H1 (cell line): ENCODE measurements at regions not wholly inside any gene's neighbourhood (a gene's known extent, or its start where the extent isn't known, plus 50 kb on each side); places are given as distances from the start of the nearest gene placed in this dataset.

Experiments used
- CTCF ChIA-PET: fragments of 300-600 bp; sonication (Branson Sonifier 250); formaldehyde crosslinking; loops from one replicate; lab custom pipeline; 2021; ENCODE audit not compliant: partially characterized antibody; lab: Charles Lee
- POLR2A ChIA-PET: fragments of 300-600 bp; sonication (Branson Sonifier 250); formaldehyde crosslinking; loops from one replicate; lab custom pipeline; 2021; ENCODE audit warnings: inconsistent platforms; ENCODE audit not compliant: partially characterized antibody; lab: Charles Lee
- DNase-seq, 2 experiments: peaks; one replicate each; pipeline versions ENCODE4 v3.0.0 to v3.0.0-alpha.2; 2010 to 2022; ENCODE audit warnings: low spot score in 2 of 2, low read depth in 1 of 2, mixed read lengths in 1 of 2
- FAIRE-seq: peaks from 2 replicates; lab custom pipeline; 2011; peaks lifted over from hg19 to GRCh38; lab: Jason Lieb, UNC
- H2AFZ ChIP-seq: 2 replicates; pipeline ENCODE4 v1.8.1; 2012; ENCODE audit warnings: low read length, inconsistent platforms
- H2AK5ac ChIP-seq: 2 replicates; pipeline ENCODE4 v1.6.1; 2013; ENCODE audit warnings: low read depth, low read length
- H2BK120ac ChIP-seq: replicated peaks from 2 replicates; pipeline ENCODE3; 2013; ENCODE audit warnings: low read depth, low read length, inconsistent platforms
- H2BK12ac ChIP-seq: 2 replicates; pipeline ENCODE4 v1.6.1; 2013; ENCODE audit warnings: low read depth, low read length
- H2BK15ac ChIP-seq: 2 replicates; pipeline ENCODE4 v1.6.1; 2013; ENCODE audit warnings: low read length
- H2BK20ac ChIP-seq: 2 replicates; pipeline ENCODE4 v1.6.1; 2013; ENCODE audit warnings: low read length
- H2BK5ac ChIP-seq: 2 replicates; pipeline ENCODE4 v1.6.1; 2013; ENCODE audit warnings: low read depth, low read length
- H3K14ac ChIP-seq: 2 replicates; pipeline ENCODE4 v1.6.1; 2013; ENCODE audit warnings: inconsistent platforms; ENCODE audit not compliant: insufficient read length
- H3K18ac ChIP-seq: 2 replicates; pipeline ENCODE4 v1.6.1; 2013; ENCODE audit warnings: low read length; ENCODE audit errors: extremely low read depth
- H3K23ac ChIP-seq: 2 replicates; pipeline ENCODE4 v1.6.1; 2013; ENCODE audit warnings: inconsistent platforms; ENCODE audit not compliant: insufficient read length
- H3K23me2 ChIP-seq: 2 replicates; pipeline ENCODE4 v1.6.1; 2013; ENCODE audit warnings: low read depth, low read length
- H3K27ac ChIP-seq: 2 replicates; pipeline ENCODE4 v1.6.1; 2011; ENCODE audit warnings: low read depth, low read length, inconsistent platforms
- H3K27me3 ChIP-seq, 4 experiments: replicated peaks in 1 of 4; 1 replicate in 1 of 4; 2 replicates in 3 of 4; pipeline versions ENCODE4 v1.6.1 to v1.8.1; 2011 to 2013; ENCODE audit warnings: low read length in 3 of 4, mild to moderate bottlenecking in 3 of 4, inconsistent platforms in 2 of 4, mixed read lengths in 2 of 4, moderate library complexity in 1 of 4; ENCODE audit not compliant: control insufficient read depth in 3 of 4, insufficient read depth in 3 of 4; ENCODE audit errors: extremely low read depth in 1 of 4
- H3K36me3 ChIP-seq, 4 experiments: 2 replicates each; pipeline versions ENCODE4 v1.6.1 to v1.8.1; 2011 to 2013; ENCODE audit warnings: mild to moderate bottlenecking in 4 of 4, low read length in 3 of 4, moderate library complexity in 2 of 4, control low read depth in 1 of 4, inconsistent platforms in 1 of 4; ENCODE audit not compliant: insufficient read depth in 4 of 4, control insufficient read depth in 2 of 4
- H3K4ac ChIP-seq: replicated peaks from 2 replicates; pipeline ENCODE3; 2013; ENCODE audit warnings: low read length, low read depth, mixed read lengths, inconsistent platforms; ENCODE audit not compliant: insufficient read length
- H3K4me1 ChIP-seq, 4 experiments: replicated peaks in 1 of 4; 1 replicate in 1 of 4; 2 replicates in 3 of 4; pipeline versions ENCODE4 v1.6.1 to v1.8.1; 2011 to 2013; ENCODE audit warnings: low read length in 3 of 4, inconsistent platforms in 2 of 4, mixed read lengths in 1 of 4; ENCODE audit not compliant: insufficient read depth in 4 of 4, control insufficient read depth in 3 of 4
- H3K4me2 ChIP-seq, 2 experiments: 2 replicates each; pipeline versions ENCODE4 v1.6.1 to v1.8.1; 2011 to 2013; ENCODE audit warnings: low read depth in 2 of 2, low read length in 2 of 2, control low read depth in 1 of 2, inconsistent platforms in 1 of 2, mild to moderate bottlenecking in 1 of 2; ENCODE audit not compliant: insufficient read depth in 1 of 2
- H3K4me3 ChIP-seq, 4 experiments: fragments of 200-600, 300-600 bp in 1 of 4; sonication (generic), shearing (Covaris generic), sonication (Bioruptor Twin) in 1 of 4; 2 replicates each; pipeline versions ENCODE4 v1.5.1 to v1.8.1; 2011 to 2016; ENCODE audit warnings: low read length in 4 of 4, low read depth in 3 of 4, control low read depth in 2 of 4, inconsistent platforms in 2 of 4, mild to moderate bottlenecking in 2 of 4, mixed read lengths in 1 of 4, moderate library complexity in 1 of 4; ENCODE audit not compliant: insufficient read depth in 2 of 4; ENCODE audit errors: extremely low read depth in 1 of 4
- H3K56ac ChIP-seq: replicated peaks from 2 replicates; pipeline ENCODE3; 2013; ENCODE audit warnings: low read depth, mild to moderate bottlenecking, mixed read lengths, low read length, inconsistent platforms; ENCODE audit not compliant: insufficient read length
- H3K79me1 ChIP-seq: 2 replicates; pipeline ENCODE4 v1.6.1; 2013; ENCODE audit warnings: low read depth, low read length, control low read depth
- H3K79me2 ChIP-seq, 2 experiments: 2 replicates each; pipeline versions ENCODE4 v1.6.1 to v1.8.1; 2012 to 2013; ENCODE audit warnings: low read length in 2 of 2, mild to moderate bottlenecking in 2 of 2, inconsistent platforms in 1 of 2; ENCODE audit not compliant: insufficient read depth in 2 of 2, control insufficient read depth in 1 of 2
- H3K9ac ChIP-seq, 4 experiments: replicated peaks in 1 of 4; 1 replicate in 1 of 4; 2 replicates in 3 of 4; pipeline versions ENCODE4 v1.6.1 to v1.8.1; 2011 to 2013; ENCODE audit warnings: low read depth in 3 of 4, low read length in 3 of 4, control low read depth in 2 of 4, mild to moderate bottlenecking in 2 of 4, moderate library complexity in 2 of 4, inconsistent platforms in 1 of 4; ENCODE audit errors: extremely low read depth in 1 of 4
- H3K9me3 ChIP-seq, 2 experiments: 2 replicates each; pipeline versions ENCODE4 v1.6.1 to v1.8.1; 2012 to 2013; ENCODE audit warnings: mild to moderate bottlenecking in 2 of 2, moderate library complexity in 2 of 2, control low read depth in 1 of 2, inconsistent platforms in 1 of 2, low read depth in 1 of 2, low read length in 1 of 2, mixed read lengths in 1 of 2; ENCODE audit not compliant: insufficient read depth in 2 of 2
- H4K20me1 ChIP-seq, 2 experiments: replicated peaks in 1 of 2; 2 replicates each; pipeline versions ENCODE3 to v1.8.1; 2011 to 2013; ENCODE audit warnings: inconsistent platforms in 2 of 2, low read length in 2 of 2, mild to moderate bottlenecking in 1 of 2; ENCODE audit not compliant: insufficient read depth in 2 of 2, control insufficient read depth in 1 of 2
- H4K5ac ChIP-seq: 2 replicates; pipeline ENCODE4 v1.6.1; 2013; ENCODE audit warnings: low read length, low read depth, mixed read lengths, inconsistent platforms; ENCODE audit not compliant: insufficient read length
- H4K8ac ChIP-seq: 2 replicates; pipeline ENCODE4 v1.8.0; 2013; ENCODE audit warnings: mild to moderate bottlenecking, moderate library complexity, low read length, inconsistent platforms; ENCODE audit not compliant: insufficient read depth; ENCODE audit errors: extremely low read depth
- H4K91ac ChIP-seq: replicated peaks from 2 replicates; pipeline ENCODE3; 2013; ENCODE audit warnings: low read length, mixed read lengths, inconsistent platforms; ENCODE audit not compliant: insufficient read length
- BRCA1 ChIP-seq: IDR thresholded peaks from 2 replicates; pipeline ENCODE4 v1.6.1; 2012; ENCODE audit warnings: low read depth, low read length, improper control_type of control experiment
- CREB1 ChIP-seq: IDR thresholded peaks from 2 replicates; pipeline ENCODE4 v1.6.1; 2012; ENCODE audit warnings: inconsistent platforms
- FOSL1 ChIP-seq: IDR thresholded peaks from 2 replicates; pipeline ENCODE4 v1.6.1; 2011; ENCODE audit warnings: mild to moderate bottlenecking, low read depth, low read length, moderate library complexity; ENCODE audit not compliant: insufficient read depth
- JUN ChIP-seq: IDR thresholded peaks from 2 replicates; pipeline ENCODE4 v1.6.1; 2011; ENCODE audit warnings: low read depth, mild to moderate bottlenecking, improper control_type of control experiment, low read length
- NRF1 ChIP-seq: IDR thresholded peaks from 2 replicates; pipeline ENCODE4 v1.6.1; 2011; ENCODE audit warnings: mild to moderate bottlenecking, low read depth, low read length, improper control_type of control experiment
- RNF2 ChIP-seq: fragments of 200-900, 300-1000 bp; sonication (generic); IDR thresholded peaks from 2 replicates; pipeline ENCODE4 v1.7.1; 2016; ENCODE audit warnings: borderline replicate concordance, low read depth, mild to moderate bottlenecking, antibody characterized with exemption, low read length; ENCODE audit not compliant: poor library complexity, severe bottlenecking; ENCODE audit errors: missing control alignments
- SIX5 ChIP-seq: IDR thresholded peaks from 2 replicates; pipeline ENCODE4 v1.6.1; 2011; ENCODE audit warnings: mild to moderate bottlenecking, low read depth, low read length
- TAF1 ChIP-seq: IDR thresholded peaks from 2 replicates; pipeline ENCODE4 v1.6.1; 2011; ENCODE audit warnings: mild to moderate bottlenecking, low read depth, low read length
- TCF12 ChIP-seq: IDR thresholded peaks from 2 replicates; pipeline ENCODE4 v1.6.1; 2011; ENCODE audit warnings: low read depth, mild to moderate bottlenecking, low read length
- WGBS, 2 experiments: shearing (Covaris generic) in 1 of 2; methylation state at CpG; one replicate each; pipeline versions ENCODE4 v1.1.6 to v1.1.7; 2013 to 2015; ENCODE audit warnings: low lambda C conversion rate in 2 of 2, mixed read lengths in 2 of 2, inconsistent platforms in 1 of 2, low coverage in 1 of 2, missing lambda C conversion rate in 1 of 2; ENCODE audit not compliant: insufficient replicate concordance in 2 of 2, insufficient coverage in 1 of 2, insufficient read length in 1 of 2; ENCODE audit errors: extremely low coverage in 1 of 2, missing lambda C conversion rate in 1 of 2; 5-methylcytosine and 5-hydroxymethylcytosine counted together
- TF ChIP-seq, protein P1 (sequence below): IDR thresholded peaks from 2 replicates; pipeline ENCODE4 v1.6.1; 2011; ENCODE audit warnings: low read length, improper control_type of control experiment

DNA sequence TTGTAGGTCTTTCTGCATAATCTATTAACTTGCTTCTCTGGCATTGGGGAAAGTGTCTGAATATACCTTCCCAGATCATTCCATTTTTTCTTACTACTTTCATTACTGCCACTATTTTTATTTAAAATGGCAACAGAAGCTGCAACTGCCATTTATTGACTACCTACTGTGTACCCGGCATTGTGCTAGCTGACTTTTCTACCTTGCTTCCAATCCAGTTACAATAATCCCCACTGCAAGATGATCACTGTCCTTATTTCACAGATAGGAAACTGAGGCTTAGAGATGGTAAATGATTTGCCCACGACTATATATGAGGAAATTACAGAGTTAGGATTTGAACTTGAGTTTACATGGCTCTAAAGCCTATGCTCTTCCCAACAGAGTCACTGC, 129.0 kb downstream of the MAP3K7 start:
- Histone ChIP-seq H2BK120ac (no peak overlapping the region), H3K79me2 (no peaks in the 10 kb centered on the region), H2BK15ac (no peak overlapping the region), H4K8ac (no peak overlapping the region), H3K23me2 (no peaks in the 10 kb centered on the region), H2BK20ac (no peak overlapping the region), H3K27ac (no peak overlapping the region), H2AK5ac (no peak overlapping the region), H3K79me1 (no peaks in the 10 kb centered on the region), H3K4ac (no peak overlapping the region), H4K20me1 (no peaks in the 10 kb centered on the region), H3K4me3 (no peak overlapping the region), H3K9ac (no peak overlapping the region), H4K5ac (no peak overlapping the region), H2BK12ac (no peak overlapping the region), H2AFZ (no peak overlapping the region), H3K9me3 (no peaks in the 10 kb centered on the region), H3K14ac (no peak overlapping the region), H3K27me3 (no peaks in the 10 kb centered on the region), H3K4me2 (no peak overlapping the region), H2BK5ac (no peak overlapping the region), H3K18ac (no peak overlapping the region), H4K91ac (no peak overlapping the region), H3K36me3 (no peaks in the 10 kb centered on the region), H3K4me1 (no peaks in the 10 kb centered on the region), H3K23ac (no peak overlapping the region), H3K56ac (no peak overlapping the region)
- DNase-seq, result no peak
- no peak for TF ChIP-seq JUN
- no peak for TF ChIP-seq CREB1
- no peak for TF ChIP-seq NRF1
- no peak for TF ChIP-seq RNF2
- TF ChIP-seq BRCA1, result no peak
- TF ChIP-seq, protein P1, sequence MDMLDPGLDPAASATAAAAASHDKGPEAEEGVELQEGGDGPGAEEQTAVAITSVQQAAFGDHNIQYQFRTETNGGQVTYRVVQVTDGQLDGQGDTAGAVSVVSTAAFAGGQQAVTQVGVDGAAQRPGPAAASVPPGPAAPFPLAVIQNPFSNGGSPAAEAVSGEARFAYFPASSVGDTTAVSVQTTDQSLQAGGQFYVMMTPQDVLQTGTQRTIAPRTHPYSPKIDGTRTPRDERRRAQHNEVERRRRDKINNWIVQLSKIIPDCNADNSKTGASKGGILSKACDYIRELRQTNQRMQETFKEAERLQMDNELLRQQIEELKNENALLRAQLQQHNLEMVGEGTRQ, result no peak
- no peak for TF ChIP-seq FOSL1
- TF ChIP-seq TCF12, result no peak
- no peak for TF ChIP-seq TAF1
- TF ChIP-seq SIX5, result no peak
- WGBS, 2 experiments, result 88% methylated on average over 2 of the region's 2 CpGs; no CpG with 5 or more reads in 1 of the 2 experiments
- ChIA-PET POLR2A (no interaction called here), CTCF (interaction anchor here (0.8 to 16.2 kb wide), 4 partner anchors 9 to 29 kb away, joined by 3 to 179 read pairs (median 5); no protein-coding TSS in a partner anchor)
- no peak for FAIRE-seq
